PFSK-1 (cell line): ENCODE measurements at regions not wholly inside any gene's neighbourhood (a gene's known extent, or its start where the extent isn't known, plus 50 kb on each side); places are given as distances from the start of the nearest gene placed in this dataset.

Experiments
- FOXP2 ChIP-seq: optimal IDR thresholded peaks from 2 replicates; pipeline ENCODE3; 2011; ENCODE audit warnings: borderline replicate concordance, control low read depth, inconsistent platforms; ENCODE audit not compliant: insufficient read depth; ENCODE audit errors: extremely low read length, extremely low read depth
- POLR2AphosphoS5 ChIP-seq: IDR thresholded peaks from 2 replicates; pipeline ENCODE4 v1.6.1; 2012; ENCODE audit warnings: low read depth, mild to moderate bottlenecking, control low read depth, low read length, moderate library complexity
- REST ChIP-seq, 2 experiments: IDR thresholded peaks; 2 replicates each; pipeline versions ENCODE4 v1.6.1 to v1.8.0; 2011 to 2012; ENCODE audit warnings: low read depth in 2 of 2, low read length in 2 of 2, control low read depth in 1 of 2, inconsistent platforms in 1 of 2, mild to moderate bottlenecking in 1 of 2, moderate library complexity in 1 of 2; ENCODE audit not compliant: insufficient read depth in 1 of 2
- SIN3A ChIP-seq: IDR thresholded peaks from 2 replicates; pipeline ENCODE4 v1.6.1; 2012; ENCODE audit warnings: mild to moderate bottlenecking, low read length, moderate library complexity, borderline replicate concordance; ENCODE audit not compliant: insufficient read depth
- TAF1 ChIP-seq: IDR thresholded peaks from 2 replicates; pipeline ENCODE4 v1.6.1; 2012; ENCODE audit warnings: low read length, control low read depth, borderline replicate concordance; ENCODE audit not compliant: insufficient read depth

DNA sequence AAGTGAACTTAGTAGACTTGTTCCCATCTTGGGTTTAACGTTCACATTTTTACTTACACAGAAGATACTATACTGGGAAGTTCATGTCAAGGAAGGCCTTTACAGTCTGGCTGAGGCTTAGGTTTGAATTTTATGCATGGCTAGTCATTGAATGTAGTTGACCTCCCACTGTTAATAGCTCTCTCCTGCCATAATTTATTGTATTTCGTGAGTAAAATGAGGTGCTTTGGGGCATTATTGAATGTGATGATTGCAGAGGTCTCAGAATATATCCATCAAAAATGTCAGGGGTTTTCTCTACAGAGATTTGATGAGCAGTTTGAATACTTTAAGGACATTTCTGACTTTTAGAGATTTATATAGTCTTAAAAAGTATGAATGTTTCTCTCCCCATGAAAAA lies 356.6 kb upstream of the GRM7 start:
- TF ChIP-seq FOXP2 (no peak), SIN3A (no peak), TAF1 (no peak), REST (IDR thresholded peaks at IDR 0.05; ENCODE audit: insufficient read depth in 1 of 2, low read depth in 2 of 2, low read length in 2 of 2) (no peak), POLR2AphosphoS5 (no peak)

- no peak for TF ChIP-seq POLR2AphosphoS5
- no peak for TF ChIP-seq SIN3A
- no peak for TF ChIP-seq FOXP2
- no peak for TF ChIP-seq REST (IDR thresholded peaks at IDR 0.05; ENCODE audit: insufficient read depth in 1 of 2, low read depth in 2 of 2, low read length in 2 of 2)
- no peak for TF ChIP-seq TAF1
Measured at GRCh38 chr3:6504834-6505233, 356.1 kb upstream of the GRM7 start.

GRCh38 chr3:6508410-6508759 lies 352.5 kb upstream of the GRM7 start:
- TF ChIP-seq POLR2AphosphoS5 (no peak), FOXP2 (no peak), SIN3A (no peak), TAF1 (no peak), REST (IDR thresholded peaks at IDR 0.05; ENCODE audit: insufficient read depth in 1 of 2, low read depth in 2 of 2, low read length in 2 of 2) (no peak)

GRCh38 chr3:6509576-6509975 lies 351.3 kb upstream of the GRM7 start:
- TF ChIP-seq FOXP2 (no peak), POLR2AphosphoS5 (no peak), REST (IDR thresholded peaks at IDR 0.05; ENCODE audit: insufficient read depth in 1 of 2, low read depth in 2 of 2, low read length in 2 of 2) (no peak), TAF1 (no peak), SIN3A (no peak)

DNA sequence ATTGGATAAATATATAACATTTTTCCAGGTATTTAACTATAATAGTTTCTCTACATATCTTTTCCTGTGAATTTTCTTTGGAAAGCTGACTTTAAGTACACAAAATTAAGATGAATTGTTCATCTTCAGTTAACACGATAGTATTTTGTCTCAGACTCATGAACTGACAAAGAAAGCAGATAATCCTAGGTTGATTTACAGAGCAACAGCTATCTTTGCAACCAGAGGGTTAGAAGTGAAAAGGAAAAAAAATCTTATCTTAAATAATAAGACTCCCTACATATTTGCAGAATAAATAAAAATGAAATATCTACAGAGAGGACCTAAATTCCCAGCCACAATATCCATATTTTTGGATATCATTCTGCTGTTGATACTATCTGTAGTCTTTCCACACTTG lies 350.2 kb upstream of the GRM7 start:
- TF ChIP-seq REST (IDR thresholded peaks at IDR 0.05; ENCODE audit: insufficient read depth in 1 of 2, low read depth in 2 of 2, low read length in 2 of 2): no peak
- no peak for TF ChIP-seq POLR2AphosphoS5
- no peak for TF ChIP-seq FOXP2
- TF ChIP-seq TAF1: no peak
